Skeletal muscle tissue (tissue), 3 donors: ENCODE measurements at regions not wholly inside any gene's neighbourhood (a gene's known extent, or its start where the extent isn't known, plus 50 kb on each side); places are given as distances from the start of the nearest gene placed in this dataset.

Experiments
- H3K27ac ChIP-seq: one replicate; pipeline ENCODE4 v1.7.0; 2013; ENCODE audit warnings: mild to moderate bottlenecking, low read depth, low read length, inconsistent platforms
- H3K27me3 ChIP-seq, 3 donors: one replicate each; pipeline ENCODE4 v1.7.0; 2013; ENCODE audit warnings: low read length in 3 of 3; ENCODE audit not compliant: control insufficient read depth in 3 of 3, insufficient read depth in 3 of 3
- H3K36me3 ChIP-seq, 3 donors: one replicate each; pipeline ENCODE4 v1.7.0; 2013; ENCODE audit warnings: low read length in 3 of 3; ENCODE audit not compliant: control insufficient read depth in 3 of 3, insufficient read depth in 3 of 3
- H3K4me1 ChIP-seq, 3 donors: one replicate each; pipeline ENCODE4 v1.7.0; 2013; ENCODE audit warnings: low read length in 3 of 3, mild to moderate bottlenecking in 3 of 3; ENCODE audit not compliant: control insufficient read depth in 3 of 3, insufficient read depth in 3 of 3
- H3K4me3 ChIP-seq, 3 donors: one replicate each; pipeline ENCODE4 v1.7.0; 2013; ENCODE audit warnings: low read length in 3 of 3
- H3K9ac ChIP-seq, 3 donors: one replicate each; pipeline ENCODE4 v1.7.0; 2013; ENCODE audit warnings: low read length in 3 of 3, mild to moderate bottlenecking in 3 of 3, moderate library complexity in 2 of 3, low read depth in 1 of 3
- H3K9me3 ChIP-seq, 3 donors: one replicate each; pipeline ENCODE4 v1.7.0; 2013; ENCODE audit warnings: low read length in 3 of 3; ENCODE audit not compliant: control insufficient read depth in 3 of 3
- donor health status: Osteomylitis.

DNA sequence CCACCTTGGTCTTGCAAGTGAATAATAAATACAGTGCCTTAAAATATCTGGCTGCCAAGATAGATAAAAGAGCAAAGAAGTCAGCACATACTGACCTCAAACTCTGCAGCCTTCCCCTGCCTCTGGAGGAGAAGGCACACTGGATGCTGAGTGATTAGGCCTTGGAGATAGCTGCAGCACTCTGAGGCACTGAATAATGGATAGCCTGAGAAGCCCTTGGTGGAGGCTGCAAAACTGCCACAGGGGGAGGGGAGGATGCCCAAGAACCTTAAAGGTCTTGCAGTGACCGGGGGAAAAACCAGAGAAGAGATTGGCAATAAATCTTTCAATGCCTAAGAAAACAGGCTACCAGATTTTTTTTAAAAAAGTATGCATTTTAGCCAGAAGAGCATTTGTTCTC lies 167.4 kb upstream of the PRMT6 start:
- no peak overlapping the region for H3K9ac ChIP-seq
- H3K36me3 ChIP-seq = no peaks in the 10 kb centered on the region
- no peak overlapping the region for H3K4me3 ChIP-seq
- no peak overlapping the region for H3K27ac ChIP-seq
- H3K4me1 ChIP-seq = no peaks in the 10 kb centered on the region
- H3K9me3 ChIP-seq = no peaks in the 10 kb centered on the region
- no peaks in the 10 kb centered on the region for H3K27me3 ChIP-seq

DNA sequence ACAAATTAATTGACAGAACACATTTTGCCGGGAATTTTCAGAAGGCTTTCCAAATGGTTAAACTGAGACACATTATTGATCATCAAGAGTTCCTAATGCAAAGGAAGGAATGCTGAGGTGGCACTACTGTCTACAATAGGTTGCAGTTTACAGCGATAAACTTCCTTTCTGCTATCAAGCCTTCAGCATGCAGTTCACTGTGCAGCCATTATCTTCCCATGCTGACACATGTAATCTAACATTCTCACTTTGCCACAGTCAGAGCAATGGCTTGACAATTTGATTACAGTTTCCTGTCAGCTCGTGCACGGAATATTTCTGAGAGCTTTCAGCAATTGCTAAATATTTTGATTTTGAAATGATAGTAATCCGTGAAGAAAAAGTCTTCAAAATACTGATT lies 166.9 kb upstream of the PRMT6 start:
- no peaks in the 10 kb centered on the region for H3K4me1 ChIP-seq
- H3K9me3 ChIP-seq = no peaks in the 10 kb centered on the region
- no peak overlapping the region for H3K27ac ChIP-seq
- no peak overlapping the region for H3K4me3 ChIP-seq
- H3K36me3 ChIP-seq = no peaks in the 10 kb centered on the region
- H3K9ac ChIP-seq = no peak overlapping the region
- H3K27me3 ChIP-seq = no peaks in the 10 kb centered on the region

DNA sequence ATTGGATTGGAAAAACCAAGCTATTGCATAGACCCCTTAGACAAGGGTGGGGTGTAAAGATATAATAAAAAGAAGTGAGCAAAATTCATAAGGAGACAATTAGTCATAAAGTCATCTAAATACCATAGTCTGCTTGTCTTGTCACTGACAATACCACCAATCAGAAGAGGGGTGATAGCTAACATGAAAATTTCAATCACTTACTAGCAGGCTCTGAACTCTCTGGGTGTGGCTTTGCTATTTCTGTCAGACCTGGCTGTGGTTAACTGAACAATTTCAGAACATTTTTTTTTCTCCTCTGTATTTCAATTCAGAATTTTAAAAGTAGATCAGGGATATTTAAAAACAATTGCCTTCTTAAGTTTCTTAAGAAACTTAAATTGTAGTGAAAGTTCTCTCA lies 158.5 kb upstream of the PRMT6 start:
- Histone ChIP-seq H3K27me3 (no peaks in the 10 kb centered on the region), H3K27ac (no peak overlapping the region), H3K4me1 (no peaks in the 10 kb centered on the region), H3K4me3 (no peak overlapping the region), H3K9ac (no peak overlapping the region), H3K36me3 (no peaks in the 10 kb centered on the region), H3K9me3 (no peaks in the 10 kb centered on the region)

DNA sequence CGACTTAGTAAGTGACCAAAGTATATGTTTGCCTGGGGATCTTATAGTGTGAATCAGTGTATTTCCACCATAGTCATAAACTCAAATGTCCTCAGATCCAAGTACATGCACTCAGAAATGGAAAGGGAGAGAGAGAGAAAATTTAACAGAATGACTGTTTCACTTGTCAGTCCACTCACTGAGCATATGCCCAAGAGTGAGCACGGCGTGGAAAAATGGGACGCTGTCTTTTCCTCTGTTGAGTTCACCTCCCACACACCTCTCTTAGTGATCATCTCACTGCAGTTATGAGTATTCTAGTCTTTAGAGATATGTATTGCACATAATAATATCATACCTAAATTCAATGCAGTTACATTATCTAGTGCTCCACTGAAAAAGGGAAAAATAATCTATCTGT lies 156.8 kb upstream of the PRMT6 start:
- Histone ChIP-seq H3K27me3 (no peaks in the 10 kb centered on the region), H3K4me1 (no peaks in the 10 kb centered on the region), H3K9ac (no peak overlapping the region), H3K36me3 (no peaks in the 10 kb centered on the region), H3K4me3 (no peak overlapping the region), H3K27ac (no peak overlapping the region), H3K9me3 (no peaks in the 10 kb centered on the region)

DNA sequence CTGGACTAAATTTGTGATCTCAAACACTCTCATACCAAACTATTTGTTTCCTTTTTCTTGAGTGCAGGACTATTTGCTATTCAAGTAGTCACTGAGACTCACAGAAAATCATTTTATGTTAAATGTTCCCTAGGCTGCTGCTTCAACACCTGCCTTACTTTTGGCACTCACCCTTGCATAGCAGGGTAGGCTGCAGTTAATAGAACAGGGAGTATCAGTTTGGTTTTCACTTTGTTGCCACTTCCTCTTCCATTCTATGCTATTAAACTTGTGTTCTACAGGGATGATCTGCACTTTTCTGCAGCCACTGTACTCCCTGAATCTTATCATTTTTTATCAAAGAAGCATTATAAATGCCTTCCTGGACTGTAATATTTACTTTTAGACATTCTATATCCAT lies 148.7 kb upstream of the PRMT6 start:
- H3K4me3 ChIP-seq = no peak overlapping the region
- no peaks in the 10 kb centered on the region for H3K9me3 ChIP-seq
- H3K9ac ChIP-seq = no peak overlapping the region
- H3K4me1 ChIP-seq = no peaks in the 10 kb centered on the region
- H3K27me3 ChIP-seq = no peaks in the 10 kb centered on the region
- H3K27ac ChIP-seq = no peak overlapping the region
- H3K36me3 ChIP-seq = no peaks in the 10 kb centered on the region

DNA sequence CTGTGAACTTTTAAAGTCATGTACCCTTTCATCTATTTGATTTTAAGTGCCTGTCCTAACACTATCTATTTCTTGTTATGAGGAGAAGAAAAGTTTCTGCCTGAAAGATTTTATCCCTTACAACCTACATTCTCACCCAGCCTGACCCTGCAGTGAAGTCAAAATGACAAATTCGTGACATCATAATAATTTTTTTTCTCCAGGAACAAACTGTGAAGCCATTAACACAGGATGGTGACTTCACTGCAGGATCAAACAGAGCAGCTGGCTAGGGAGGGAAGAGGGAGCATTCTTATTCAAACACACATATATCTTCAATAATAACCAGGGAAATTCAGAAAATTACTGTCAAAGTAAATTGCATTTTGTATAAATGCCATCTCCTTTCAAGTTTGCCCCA lies 147.8 kb upstream of the PRMT6 start:
- H3K4me1 ChIP-seq = no peaks in the 10 kb centered on the region
- H3K4me3 ChIP-seq = no peak overlapping the region
- H3K27ac ChIP-seq = no peak overlapping the region
- no peaks in the 10 kb centered on the region for H3K36me3 ChIP-seq
- no peak overlapping the region for H3K9ac ChIP-seq
- H3K9me3 ChIP-seq = no peaks in the 10 kb centered on the region
- no peaks in the 10 kb centered on the region for H3K27me3 ChIP-seq

DNA sequence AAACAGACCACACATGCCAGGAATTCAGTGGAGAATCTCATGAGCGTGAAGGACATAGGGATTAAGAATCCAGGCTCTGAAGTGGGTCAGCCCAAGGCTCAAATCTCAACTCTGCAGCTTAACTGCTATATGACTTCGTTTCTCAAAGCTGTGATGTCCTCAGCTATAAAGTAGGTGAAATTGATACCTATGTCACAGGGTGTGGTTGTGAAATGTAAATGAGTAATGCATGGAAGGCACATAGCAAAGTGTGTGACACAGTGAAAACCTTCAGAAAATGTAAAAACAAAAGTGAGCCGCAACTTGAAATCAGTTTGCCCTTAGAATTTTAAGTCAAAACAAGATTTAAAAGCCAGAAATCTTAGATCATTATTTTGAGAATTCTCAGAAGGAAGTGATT lies 145.7 kb upstream of the PRMT6 start:
- H3K36me3 ChIP-seq = no peaks in the 10 kb centered on the region
- no peak overlapping the region for H3K4me3 ChIP-seq

DNA sequence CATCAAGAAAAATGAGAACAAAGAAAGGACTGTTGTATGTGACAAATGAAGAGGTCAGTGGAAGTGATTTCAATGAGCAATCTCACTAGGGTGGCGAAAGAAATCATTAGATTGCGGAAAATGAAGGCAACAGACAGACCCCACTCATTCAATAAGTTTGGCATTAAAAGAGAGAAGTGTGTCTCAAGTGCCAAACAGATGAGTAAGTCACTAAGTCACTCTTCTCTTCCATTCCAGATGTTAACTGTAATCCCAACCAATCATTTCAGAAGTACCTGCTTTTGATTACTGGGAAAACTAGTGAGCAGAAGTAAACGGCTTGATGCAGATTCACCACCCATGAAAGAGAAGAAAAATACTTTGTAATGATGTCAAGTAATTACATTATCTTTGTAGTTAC lies 144.3 kb upstream of the PRMT6 start:
- Histone ChIP-seq H3K9me3 (no peaks in the 10 kb centered on the region), H3K9ac (no peak overlapping the region), H3K4me1 (no peaks in the 10 kb centered on the region), H3K27ac (no peak overlapping the region), H3K27me3 (no peaks in the 10 kb centered on the region), H3K36me3 (no peaks in the 10 kb centered on the region), H3K4me3 (no peak overlapping the region)

More for the DNA sequence above, 145.7 kb upstream of the PRMT6 start:
- Histone ChIP-seq H3K9ac (no peak overlapping the region), H3K27me3 (no peaks in the 10 kb centered on the region), H3K9me3 (no peaks in the 10 kb centered on the region), H3K27ac (no peak overlapping the region), H3K4me1 (no peaks in the 10 kb centered on the region)

DNA sequence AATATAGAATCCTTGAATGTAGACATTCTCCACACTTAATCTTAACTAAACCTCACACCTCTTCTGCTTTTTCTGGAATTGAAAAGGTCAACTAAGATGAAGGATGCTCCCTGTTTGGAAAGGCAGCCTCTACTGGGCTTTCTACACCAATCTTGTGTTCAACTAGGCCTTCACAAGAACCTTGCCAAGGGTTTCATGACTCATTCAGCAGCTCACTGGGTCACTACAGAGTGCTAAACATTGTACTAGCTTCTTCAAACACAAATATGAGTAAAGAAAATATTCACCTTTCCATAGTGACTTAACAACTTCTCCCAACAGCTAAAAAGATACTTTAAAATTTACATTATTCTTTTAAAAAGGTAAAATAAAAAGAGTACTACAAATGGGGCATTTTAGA lies 135.3 kb upstream of the PRMT6 start:
- Histone ChIP-seq H3K9ac (no peak overlapping the region), H3K36me3 (no peaks in the 10 kb centered on the region), H3K9me3 (no peaks in the 10 kb centered on the region), H3K27ac (no peak overlapping the region), H3K4me3 (no peak overlapping the region), H3K4me1 (no peaks in the 10 kb centered on the region), H3K27me3 (no peaks in the 10 kb centered on the region)

DNA sequence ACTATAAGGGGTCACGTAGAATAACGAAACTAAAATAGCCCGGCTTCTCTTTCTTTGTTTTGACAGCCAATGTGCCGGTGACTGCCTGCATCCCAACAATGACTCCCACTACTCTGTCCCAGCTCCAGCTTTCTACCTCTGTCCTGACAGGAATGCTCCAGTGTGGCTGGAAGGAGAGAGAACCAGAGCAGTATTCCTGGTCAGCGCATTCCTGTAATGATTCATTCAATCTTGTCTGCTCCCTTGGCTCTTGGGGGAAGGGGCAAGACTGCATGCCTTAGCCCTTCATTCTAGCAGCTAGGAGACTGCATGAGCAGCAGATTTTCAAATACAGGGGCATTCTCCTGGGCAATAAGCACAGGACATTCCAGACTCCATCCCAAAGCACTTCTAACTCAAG lies 132.1 kb upstream of the PRMT6 start:
- Histone ChIP-seq H3K27me3 (no peaks in the 10 kb centered on the region), H3K9ac (no peak overlapping the region)

DNA sequence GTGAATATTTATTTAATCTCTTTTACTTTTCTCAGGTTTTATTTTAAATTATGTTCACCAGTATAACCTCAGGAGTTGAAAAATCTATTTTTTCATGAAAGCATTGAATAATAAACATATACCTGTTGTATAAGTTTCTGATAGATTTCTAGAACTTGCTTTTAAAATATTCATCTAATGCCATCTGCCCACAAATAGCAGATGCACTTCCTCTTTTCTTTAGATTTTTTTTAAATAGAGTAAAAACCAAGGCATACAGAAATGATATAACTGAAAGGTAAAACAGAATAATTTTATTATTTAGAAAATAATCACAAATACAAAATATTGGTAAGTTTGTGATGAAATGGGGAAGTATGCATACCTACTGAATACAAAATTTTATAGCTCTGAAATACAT lies 130.7 kb upstream of the PRMT6 start:
- Histone ChIP-seq H3K27ac (no peak overlapping the region), H3K4me3 (no peak overlapping the region), H3K36me3 (no peaks in the 10 kb centered on the region), H3K9ac (no peak overlapping the region), H3K27me3 (no peaks in the 10 kb centered on the region), H3K4me1 (no peaks in the 10 kb centered on the region), H3K9me3 (no peaks in the 10 kb centered on the region)

More for the DNA sequence above, 132.1 kb upstream of the PRMT6 start:
- Histone ChIP-seq H3K27ac (no peak overlapping the region), H3K9me3 (no peaks in the 10 kb centered on the region), H3K36me3 (no peaks in the 10 kb centered on the region), H3K4me1 (no peaks in the 10 kb centered on the region), H3K4me3 (no peak overlapping the region)
